Choroid plexus epithelial cell (primary cell): ENCODE measurements at regions not wholly inside any gene's neighbourhood (a gene's known extent, or its start where the extent isn't known, plus 50 kb on each side); places are given as distances from the start of the nearest gene placed in this dataset.

Experiments
- DNase-seq: peaks from one replicate; pipeline ENCODE4 v3.0.0-alpha.2; 2010; ENCODE audit warnings: low read depth
- H3K4me3 ChIP-seq: 2 replicates; pipeline ENCODE4 v1.5.1; 2011; ENCODE audit warnings: low read depth, mild to moderate bottlenecking, control low read depth, low read length, moderate library complexity
- TF ChIP-seq, protein P1 (sequence below): conservative IDR thresholded peaks from 2 replicates; pipeline ENCODE4 v1.5.1; 2011; ENCODE audit warnings: low read depth, mild to moderate bottlenecking, control low read depth, inconsistent platforms, low read length, moderate library complexity

DNA sequence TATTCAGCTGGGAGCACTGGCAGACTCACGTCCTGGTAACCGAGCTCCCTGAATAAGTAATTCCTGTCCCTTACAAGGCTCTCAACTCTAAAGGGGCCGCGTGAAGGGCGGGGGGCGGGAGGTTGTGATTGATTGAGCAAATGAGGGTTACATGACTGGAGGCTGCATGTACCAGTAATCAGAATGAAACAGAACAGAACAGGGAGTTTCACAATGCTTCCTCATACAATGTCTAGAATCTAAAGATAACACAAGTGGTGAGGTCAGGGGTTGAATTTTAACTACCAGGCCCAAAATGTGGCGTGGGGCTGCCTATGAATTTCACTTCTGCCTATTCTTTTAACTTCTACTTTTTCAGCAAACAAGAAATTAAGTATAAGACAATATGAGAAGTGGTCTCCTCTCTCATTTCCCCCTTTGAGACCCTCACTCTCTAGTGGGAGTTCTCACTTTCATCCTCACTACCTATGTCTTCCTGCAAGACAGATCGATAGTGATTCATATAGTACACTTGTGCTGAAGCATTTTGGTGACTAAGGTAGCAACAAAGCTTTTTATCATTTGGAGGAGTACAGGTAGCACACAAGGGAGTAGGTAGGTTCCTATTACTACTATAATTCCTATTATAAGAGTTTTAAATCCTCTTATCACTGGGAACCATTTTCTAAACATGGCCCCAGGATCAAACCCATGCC lies 239.8 kb downstream of the KTN1 start:
- no peak overlapping the region for H3K4me3 ChIP-seq
- TF ChIP-seq, protein P1, sequence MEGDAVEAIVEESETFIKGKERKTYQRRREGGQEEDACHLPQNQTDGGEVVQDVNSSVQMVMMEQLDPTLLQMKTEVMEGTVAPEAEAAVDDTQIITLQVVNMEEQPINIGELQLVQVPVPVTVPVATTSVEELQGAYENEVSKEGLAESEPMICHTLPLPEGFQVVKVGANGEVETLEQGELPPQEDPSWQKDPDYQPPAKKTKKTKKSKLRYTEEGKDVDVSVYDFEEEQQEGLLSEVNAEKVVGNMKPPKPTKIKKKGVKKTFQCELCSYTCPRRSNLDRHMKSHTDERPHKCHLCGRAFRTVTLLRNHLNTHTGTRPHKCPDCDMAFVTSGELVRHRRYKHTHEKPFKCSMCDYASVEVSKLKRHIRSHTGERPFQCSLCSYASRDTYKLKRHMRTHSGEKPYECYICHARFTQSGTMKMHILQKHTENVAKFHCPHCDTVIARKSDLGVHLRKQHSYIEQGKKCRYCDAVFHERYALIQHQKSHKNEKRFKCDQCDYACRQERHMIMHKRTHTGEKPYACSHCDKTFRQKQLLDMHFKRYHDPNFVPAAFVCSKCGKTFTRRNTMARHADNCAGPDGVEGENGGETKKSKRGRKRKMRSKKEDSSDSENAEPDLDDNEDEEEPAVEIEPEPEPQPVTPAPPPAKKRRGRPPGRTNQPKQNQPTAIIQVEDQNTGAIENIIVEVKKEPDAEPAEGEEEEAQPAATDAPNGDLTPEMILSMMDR: no peak
- DNase-seq: no peak

- TF ChIP-seq, protein P1: no peak
- no peak overlapping the region for H3K4me3 ChIP-seq
These were observed 242.9 kb downstream of the KTN1 start for GRCh38 chr14:55822906-55823305.

DNA sequence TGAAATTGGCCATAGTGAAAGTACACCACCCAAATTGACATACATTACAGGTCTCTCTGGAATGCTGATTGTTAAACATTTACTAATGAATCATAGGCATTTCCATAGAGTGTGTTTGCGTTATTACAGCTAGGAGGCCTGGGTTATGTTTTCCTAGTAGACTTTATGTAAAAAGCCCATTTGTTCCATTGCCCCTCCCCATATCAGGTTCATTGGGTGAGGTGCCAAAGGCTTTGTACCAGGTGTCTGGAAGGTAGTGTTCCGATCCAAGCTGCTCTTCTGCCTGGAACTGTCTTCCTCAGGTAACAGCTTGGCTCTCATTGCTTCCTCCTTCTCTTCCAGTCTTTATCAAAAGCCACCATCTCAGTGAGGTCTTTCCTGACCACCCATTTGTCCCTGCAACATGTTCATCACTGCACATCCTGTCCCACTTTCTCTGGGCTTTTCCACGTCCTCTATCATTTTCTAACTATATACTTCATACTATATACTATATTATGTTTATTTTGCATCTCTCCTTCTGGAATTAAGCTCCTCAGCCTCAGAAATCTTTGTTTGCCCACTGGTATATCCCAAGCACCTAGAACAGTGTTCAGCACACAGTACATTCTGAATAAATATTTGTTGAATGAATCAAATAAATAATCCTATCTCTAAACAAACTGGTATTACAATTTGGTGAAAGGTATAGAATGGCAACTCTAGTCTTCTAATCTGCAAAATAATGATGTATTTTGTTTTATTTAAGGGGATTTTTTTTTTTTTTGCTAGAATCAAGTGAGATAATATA lies 252.3 kb downstream of the KTN1 start:
- TF ChIP-seq, protein P1: peak; percentile 8
- no peak overlapping the region for H3K4me3 ChIP-seq
- peak; percentile 37 for DNase-seq

More at GRCh38 chr14:55822906-55823305, 242.9 kb downstream of the KTN1 start:
- no peak for DNase-seq

GRCh38 chr14:55832974-55833373 lies 253.0 kb downstream of the KTN1 start:
- TF ChIP-seq, protein P1: no peak
- no peak overlapping the region for H3K4me3 ChIP-seq
- no peak for DNase-seq

DNA sequence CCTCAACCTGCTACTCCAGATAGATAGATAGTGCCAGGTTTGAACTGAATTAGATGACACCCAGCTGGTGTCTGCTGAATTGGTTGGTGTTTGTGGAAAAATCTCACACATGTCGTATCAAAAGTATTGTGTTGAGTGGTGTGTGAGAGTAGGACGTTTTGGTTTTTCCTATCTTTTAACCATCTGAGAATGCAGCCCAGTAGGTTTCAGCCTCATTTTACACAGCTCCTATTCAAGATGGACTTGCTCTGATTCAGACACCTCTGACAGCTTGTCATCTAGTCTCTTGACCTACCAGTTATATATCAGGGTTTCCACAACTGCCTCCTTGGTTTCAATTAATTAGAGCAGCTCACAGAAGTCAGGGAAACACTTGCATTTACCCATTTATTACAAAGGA lies 254.4 kb downstream of the KTN1 start:
- DNase-seq: no peak
- TF ChIP-seq, protein P1: no peak
- H3K4me3 ChIP-seq: no peak overlapping the region

DNA sequence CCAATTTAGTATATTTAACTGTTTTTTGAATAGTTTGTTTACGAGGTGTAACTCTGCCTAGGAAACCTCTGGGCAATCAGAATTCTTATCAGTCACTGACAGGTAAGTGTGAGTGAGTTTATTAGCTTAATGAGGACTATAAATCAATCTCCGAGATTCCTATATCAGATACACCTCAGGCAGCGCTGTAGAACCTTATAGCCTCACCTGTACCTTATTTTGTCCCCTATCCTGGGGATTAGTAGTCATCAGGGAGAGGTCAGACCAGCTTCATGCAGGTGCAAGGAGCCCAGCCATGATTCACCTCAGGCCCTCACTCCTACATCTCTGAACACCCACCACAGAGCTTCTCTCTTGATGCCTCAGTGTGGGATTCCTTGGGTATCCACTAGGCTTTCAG lies 256.0 kb downstream of the KTN1 start:
- DNase-seq: no peak
- H3K4me3 ChIP-seq: no peak overlapping the region
- TF ChIP-seq, protein P1: no peak

- no peak overlapping the region for H3K4me3 ChIP-seq
These were observed 257.5 kb downstream of the KTN1 start for GRCh38 chr14:55837467-55837866.

More at GRCh38 chr14:55837467-55837866, 257.5 kb downstream of the KTN1 start:
- TF ChIP-seq, protein P1: no peak
- DNase-seq: no peak
